HG03571 (cell line): ENCODE measurements at regions not wholly inside any gene's neighbourhood (a gene's known extent, or its start where the extent isn't known, plus 50 kb on each side); places are given as distances from the start of the nearest gene placed in this dataset.

Source experiments
- ATAC-seq: cut with Tn5 transposase; IDR thresholded peaks from one replicate; pipeline ENCODE4 v1.9.1; 2021; ENCODE audit not compliant: unreplicated experiment

DNA sequence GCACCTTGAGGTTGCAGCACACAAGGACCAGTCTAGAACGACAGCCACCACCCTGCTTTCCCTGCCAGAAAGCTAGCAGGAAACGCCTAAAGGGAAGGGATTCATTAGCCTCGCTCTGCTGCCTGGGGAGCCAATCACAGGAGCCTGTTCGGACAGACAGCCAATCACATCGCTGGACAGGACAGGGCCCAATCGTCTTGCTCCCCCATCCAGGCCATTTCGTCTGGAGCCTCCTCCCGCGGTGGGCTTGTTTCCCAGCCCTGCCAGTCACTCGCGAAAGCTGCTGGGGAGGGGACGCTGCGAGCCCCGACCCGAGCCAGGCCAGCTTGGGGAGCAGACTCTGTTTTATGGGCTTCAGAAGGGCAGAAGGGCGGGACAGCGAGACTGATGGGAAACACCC, 79.8 kb upstream of the NCAM1 start:
- no peak for ATAC-seq

DNA sequence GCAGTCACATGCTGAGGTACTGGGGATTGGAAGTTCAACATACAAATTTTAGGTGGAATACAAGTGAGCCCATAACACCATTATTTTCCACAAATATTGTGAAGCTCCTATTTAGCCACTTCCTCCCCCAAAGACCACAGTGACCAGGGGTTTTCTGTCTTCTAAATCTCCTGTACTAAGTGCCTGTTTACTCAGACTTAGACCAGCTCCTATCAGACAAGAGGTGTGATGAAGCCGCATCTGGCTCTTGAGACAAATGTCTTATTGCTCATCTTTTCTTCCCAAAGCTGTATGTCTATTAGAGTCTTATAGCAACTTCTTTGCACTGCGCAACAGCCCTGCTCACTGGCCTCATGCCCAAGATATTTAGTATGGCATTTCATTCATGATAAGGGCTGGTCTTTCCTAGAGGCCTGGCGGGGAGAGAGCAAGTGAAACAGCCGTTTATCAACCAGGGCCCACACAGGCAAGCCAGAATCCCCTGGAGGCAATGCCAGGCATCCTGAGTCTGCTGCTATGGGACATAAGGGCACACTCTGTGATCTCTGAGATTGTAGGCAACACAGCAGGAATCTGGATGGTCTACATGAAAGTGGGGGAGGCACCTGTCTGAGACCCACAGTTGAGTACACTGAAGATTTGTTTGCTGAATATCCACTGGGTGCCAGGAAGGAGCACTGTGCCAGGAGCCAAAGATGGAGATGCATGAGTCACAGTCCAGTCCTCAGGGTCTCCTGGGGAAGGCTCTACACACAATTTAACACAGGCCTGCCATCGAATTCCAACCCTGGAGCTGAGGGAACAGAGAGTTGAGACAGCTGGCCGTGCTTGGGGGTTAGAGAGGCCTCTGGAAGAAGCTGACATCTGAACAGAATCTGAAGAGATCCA, 78.5 kb upstream of the NCAM1 start:
- ATAC-seq = no peak

DNA sequence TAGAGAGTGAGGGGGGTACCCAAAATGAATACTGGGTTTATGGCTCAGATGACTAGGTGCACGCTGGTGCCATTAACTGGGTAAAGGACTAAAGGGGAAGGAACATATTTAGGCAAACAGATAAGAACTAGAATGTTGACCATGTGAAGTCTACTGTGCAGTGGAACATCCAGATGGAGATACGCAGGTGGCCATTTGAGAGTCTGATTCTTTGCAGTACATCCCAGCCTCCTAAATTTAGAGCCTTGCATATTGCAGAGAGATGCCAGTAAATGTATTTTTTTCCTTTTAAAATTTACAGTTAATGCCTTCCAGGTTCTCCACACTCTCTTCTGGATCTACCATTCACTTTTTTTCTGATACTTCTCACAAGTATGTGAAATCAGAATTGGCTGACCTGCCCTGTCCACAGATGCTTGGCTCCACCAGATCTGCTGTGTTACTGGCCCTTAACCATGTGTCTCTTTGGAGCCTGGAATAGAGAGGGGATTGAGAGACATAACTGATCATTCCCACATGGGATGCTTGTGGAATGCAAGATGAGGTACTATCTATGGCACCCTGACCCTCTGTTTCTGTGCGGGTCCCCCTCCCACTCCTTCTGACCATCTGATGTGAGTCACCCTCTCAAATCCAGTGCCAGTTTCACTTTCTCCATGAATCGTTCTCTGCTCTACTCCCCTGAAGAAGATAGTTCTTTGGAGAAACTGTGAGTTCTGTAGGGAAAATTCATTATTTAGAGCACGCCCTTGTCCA, 77.0 kb upstream of the NCAM1 start:
- no peak for ATAC-seq

DNA sequence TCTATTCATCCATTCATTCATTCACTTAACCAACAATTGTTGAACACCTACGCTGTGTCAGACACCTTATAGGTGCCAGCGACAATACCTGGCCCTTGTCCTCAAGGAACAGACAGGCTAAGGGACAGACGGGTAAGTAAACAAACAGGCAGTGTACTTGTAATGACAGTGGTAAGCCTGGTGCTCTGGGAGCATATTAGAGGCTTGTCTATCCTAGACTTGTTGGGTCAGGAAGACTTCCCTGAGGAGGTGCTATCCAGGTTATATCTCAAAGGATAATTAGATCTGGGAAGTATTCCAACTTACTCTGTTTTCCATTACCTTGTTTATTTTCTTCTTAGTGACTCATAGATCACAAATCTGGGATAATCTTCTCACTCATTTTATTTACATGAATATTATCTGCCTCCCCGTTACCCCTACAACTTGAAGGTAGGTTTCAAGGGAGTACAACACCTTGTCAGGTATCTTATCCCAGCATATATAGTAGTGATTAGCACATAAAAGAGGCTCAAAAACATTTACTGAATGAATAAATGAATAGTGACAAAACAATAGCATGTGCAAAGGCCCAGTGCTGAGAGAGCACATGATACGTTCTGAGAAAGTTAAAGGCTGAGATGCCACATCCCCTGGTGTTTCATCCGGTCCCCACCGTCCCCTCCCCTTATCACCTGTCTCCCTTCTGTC, 75.3 kb upstream of the NCAM1 start:
- ATAC-seq = no peak

DNA sequence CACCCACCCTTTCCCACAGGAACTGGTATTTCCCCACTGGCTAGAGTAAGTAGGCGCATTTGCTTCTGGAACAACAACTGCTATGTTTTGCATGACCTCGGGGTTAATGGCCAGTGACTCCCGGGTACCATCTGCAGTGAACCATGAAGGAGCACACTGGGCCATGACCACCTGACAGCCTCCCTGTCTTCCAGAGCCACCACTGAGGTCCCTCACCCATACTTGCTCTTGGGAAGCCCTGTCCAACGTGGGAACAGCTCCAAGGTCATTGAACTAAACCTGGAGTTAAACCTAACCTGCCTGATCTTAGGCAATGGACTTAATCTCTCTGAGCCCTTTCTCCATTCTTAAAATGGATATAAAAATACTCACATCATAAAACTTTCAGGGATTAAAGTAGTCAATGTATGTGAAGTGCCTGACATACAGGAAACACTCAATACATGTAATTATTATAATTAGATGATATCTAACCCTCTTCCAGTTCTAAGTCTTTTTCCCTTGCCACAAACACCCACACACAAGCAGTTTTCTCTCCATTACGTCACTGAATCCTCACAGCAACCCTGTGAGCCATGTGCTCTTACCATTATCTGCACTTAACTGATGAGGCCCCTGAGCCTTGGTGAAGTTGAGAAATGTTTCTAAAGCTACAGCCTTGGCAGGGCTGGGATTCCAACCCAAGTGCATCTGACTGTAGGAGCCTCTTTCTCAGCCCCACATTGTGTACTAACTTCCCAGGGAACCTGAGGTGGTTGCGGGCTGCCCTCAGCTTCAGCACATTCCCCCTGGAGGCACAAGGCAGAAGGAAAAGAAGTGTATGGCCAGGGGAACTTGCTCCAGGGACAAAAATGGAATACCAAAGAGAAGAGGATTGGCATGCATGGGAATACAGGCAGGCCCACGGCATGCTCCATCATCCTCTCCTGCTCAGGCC, 74.5 kb upstream of the NCAM1 start:
- no peak for ATAC-seq

DNA sequence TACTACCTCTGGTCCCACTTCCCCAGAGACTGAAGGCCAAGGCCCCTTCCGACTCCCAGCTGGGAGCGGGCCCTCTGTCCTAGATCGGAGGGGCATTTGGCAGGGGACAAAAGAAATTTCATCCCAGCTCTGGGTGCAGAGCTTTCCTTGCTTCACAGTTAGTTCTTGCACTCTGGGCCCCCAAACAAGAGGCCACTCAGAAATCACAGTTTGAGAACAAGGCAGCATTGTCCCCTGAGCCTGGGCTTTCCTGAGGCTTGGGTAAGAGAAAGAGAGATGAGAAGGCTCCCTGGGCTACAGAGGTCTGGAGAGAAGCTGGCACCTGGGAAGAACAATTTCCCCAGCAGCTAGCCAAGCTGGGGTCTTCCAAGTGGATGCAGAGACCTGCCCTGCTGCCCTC, 71.8 kb upstream of the NCAM1 start:
- ATAC-seq = no peak

DNA sequence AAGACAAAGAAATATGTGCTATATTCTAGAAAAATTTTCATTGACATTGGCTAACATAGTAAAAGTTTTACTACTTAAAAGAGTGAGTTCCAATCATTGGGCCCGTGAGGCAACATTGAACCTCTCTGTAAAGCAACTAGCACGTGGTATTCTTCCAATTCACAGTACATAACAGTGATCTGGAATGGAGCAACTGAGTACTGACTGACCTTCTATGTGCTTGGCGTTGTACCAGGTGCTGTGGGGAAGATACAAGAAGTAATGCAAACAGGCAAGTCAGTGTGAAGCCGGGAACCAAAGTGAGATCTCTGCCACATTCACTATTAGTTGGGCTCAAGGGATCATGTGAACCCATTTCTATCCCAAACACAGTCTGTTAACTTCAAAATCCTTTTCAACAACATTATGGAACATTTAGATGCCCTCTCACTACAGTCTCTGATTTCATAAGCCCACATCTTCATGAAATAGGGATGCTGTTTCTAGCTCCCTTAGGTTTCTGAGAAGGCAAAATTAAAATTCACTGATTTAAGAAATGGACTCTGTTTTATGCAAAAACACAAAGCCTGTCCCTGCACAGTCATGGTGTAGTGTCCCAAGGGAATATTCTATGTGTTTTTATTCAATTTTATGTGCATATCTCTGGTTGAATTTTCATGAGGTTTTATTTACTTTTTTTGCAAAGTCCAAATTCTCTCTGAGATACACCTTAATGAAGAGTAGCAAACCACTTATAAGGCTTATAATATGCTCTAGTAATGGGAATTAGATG, 61.8 kb upstream of the NCAM1 start:
- no peak for ATAC-seq

DNA sequence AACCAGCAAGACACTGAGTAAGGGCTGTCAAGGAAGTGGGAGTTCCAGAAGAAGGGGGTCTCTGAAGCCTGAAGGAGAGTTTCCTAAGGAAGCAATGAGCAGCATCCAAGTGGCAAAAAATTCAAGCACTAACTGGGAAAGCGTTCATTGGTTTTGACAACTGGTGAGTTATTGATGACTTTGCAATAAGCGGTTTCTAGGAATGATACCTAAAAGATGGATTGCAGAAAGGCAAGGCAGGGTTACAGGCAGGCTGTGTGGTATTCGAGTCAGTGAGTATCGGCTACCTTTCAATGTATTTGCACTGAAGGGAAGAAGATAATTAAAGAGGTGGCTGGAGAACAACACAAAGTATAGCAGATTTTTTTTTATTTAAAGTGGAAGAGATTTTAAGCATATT, 59.3 kb upstream of the NCAM1 start:
- no peak for ATAC-seq

DNA sequence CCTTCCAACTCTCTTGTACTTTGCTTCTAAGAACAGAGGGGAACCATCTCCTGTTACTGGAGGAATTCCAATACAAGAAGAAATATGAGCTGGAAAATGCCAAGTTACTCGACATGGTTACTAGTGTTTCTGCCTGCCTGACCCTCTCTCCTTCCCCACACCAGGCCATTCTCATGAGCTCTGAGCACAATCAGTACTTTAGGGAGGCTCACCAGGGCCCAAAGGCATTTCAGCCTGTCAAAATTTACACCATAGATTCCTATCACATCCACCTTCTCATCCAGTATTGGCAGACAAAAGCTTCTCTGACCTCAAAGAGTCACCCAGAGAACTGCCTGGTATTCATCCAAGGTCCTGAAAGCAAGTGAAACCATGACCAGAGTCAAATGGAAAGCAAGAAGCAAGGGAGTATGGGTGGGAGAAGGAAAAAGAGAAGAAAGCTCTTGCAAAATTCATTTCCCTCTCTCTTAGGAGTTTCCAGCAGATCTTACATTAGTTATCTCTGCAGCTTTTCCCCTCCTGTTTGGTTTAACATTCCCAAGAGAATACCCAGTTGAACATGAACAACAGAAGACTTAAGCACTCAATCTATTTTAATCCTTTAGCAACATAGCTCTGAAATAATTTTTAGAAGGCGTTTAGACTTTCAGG, 58.7 kb upstream of the NCAM1 start:
- ATAC-seq = no peak

DNA sequence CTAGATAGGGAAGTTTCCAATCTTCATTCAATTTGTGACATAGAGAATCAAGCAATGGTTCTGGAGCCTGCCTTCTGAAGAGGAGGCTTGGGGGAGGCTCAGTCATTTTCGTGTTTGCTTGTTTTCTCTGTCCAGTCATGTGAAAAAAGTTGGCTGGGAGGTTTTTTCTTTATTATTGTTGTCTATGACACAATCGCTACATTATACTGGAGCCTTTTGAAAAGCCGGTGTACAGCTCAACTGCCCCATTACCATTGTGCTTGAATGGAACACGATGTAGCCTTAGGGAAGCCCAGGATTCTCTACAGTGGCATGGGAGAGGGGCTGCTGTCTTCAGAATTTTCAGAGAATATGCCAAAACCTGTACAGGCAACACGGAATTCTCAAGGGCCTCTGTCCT, 57.9 kb upstream of the NCAM1 start:
- no peak for ATAC-seq

DNA sequence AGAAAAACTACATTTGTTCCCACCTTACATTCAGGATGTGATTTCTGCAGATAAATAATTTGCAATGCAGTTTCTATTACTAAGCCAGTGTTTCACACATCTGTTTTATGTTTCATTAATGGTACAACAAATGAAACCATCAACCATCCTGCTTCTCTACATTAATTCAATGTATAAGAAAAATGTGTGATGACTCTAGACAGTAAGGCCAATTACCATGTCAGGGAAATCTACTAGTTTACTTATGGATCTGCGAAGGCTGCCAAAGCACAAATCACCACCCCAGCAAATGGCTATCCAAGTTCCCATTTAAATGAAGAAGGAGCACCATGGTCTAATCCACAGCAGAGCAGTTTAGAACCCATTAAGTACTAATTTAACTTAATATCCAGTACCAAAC, 50.1 kb upstream of the NCAM1 start:
- ATAC-seq = no peak
